Breast epithelium (tissue), 3 donors: ENCODE measurements at regions not wholly inside any gene's neighbourhood (a gene's known extent, or its start where the extent isn't known, plus 50 kb on each side); places are given as distances from the start of the nearest gene placed in this dataset.

Source experiments
- POLR2A ChIP-seq: fragments of 450-650 bp; IDR thresholded peaks from one replicate; pipeline ENCODE4 v1.6.1; 2016; ENCODE audit warnings: antibody characterized with exemption, mild to moderate bottlenecking, moderate library complexity
- TF ChIP-seq, protein P1 (sequence below), 3 donors: fragments of 450-650 bp; IDR thresholded peaks; one replicate each; pipeline ENCODE4 v1.5.1; 2016 to 2017; ENCODE audit warnings: antibody characterized with exemption in 3 of 3, mild to moderate bottlenecking in 3 of 3, moderate library complexity in 3 of 3

DNA sequence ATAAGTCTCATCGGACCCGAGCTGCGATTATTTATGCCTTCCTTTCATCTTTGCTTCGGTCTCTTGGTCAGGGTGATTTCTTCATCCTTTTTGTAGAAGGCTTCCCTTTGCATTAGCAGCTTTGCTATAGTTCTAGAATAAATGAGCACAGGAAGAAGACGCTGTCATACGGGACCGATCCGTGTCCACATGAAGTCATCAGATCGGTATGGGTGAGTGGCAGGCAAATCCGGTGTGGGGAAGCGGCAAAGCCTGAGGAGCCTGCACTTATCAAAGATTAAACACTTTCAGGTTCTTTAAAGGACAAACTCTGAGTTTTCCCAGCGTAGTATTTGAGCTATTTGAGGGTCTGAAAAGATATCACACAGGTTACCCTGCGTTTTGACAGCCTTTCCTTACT is 119.3 kb downstream of the IRS2 start:
- TF ChIP-seq, protein P1, sequence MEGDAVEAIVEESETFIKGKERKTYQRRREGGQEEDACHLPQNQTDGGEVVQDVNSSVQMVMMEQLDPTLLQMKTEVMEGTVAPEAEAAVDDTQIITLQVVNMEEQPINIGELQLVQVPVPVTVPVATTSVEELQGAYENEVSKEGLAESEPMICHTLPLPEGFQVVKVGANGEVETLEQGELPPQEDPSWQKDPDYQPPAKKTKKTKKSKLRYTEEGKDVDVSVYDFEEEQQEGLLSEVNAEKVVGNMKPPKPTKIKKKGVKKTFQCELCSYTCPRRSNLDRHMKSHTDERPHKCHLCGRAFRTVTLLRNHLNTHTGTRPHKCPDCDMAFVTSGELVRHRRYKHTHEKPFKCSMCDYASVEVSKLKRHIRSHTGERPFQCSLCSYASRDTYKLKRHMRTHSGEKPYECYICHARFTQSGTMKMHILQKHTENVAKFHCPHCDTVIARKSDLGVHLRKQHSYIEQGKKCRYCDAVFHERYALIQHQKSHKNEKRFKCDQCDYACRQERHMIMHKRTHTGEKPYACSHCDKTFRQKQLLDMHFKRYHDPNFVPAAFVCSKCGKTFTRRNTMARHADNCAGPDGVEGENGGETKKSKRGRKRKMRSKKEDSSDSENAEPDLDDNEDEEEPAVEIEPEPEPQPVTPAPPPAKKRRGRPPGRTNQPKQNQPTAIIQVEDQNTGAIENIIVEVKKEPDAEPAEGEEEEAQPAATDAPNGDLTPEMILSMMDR (IDR thresholded peaks at IDR 0.05) = no peak
- TF ChIP-seq POLR2A = no peak
